SU-DHL-6 (cell line): ENCODE measurements at regions not wholly inside any gene's neighbourhood (a gene's known extent, or its start where the extent isn't known, plus 50 kb on each side); places are given as distances from the start of the nearest gene placed in this dataset.

Experiments
- H2AFZ ChIP-seq: fragments of 200-600 bp; sonication (generic); 2 replicates; pipeline ENCODE4 v1.6.1; 2014; ENCODE audit warnings: low read depth, mild to moderate bottlenecking, moderate library complexity, mixed read lengths, antibody characterized with exemption, low read length; ENCODE audit not compliant: severe bottlenecking
- H3F3A ChIP-seq: fragments of 200-600 bp; shearing (Covaris generic); 2 replicates; pipeline ENCODE4 v1.6.0; 2016; ENCODE audit warnings: antibody characterized with exemption, mild to moderate bottlenecking; ENCODE audit not compliant: insufficient read depth
- H3K27ac ChIP-seq: fragments of 200-600 bp; sonication (generic); 2 replicates; pipeline ENCODE4 v1.5.1; 2016; ENCODE audit warnings: low read depth, mild to moderate bottlenecking, low read length, moderate library complexity, mixed read lengths
- H3K27me3 ChIP-seq: fragments of 200-600 bp; sonication (generic), shearing (Covaris generic); 2 replicates; pipeline ENCODE4 v1.6.0; 2014; ENCODE audit warnings: mild to moderate bottlenecking, low read length
- H3K36me3 ChIP-seq: fragments of 200-600 bp; sonication (generic); 2 replicates; pipeline ENCODE4 v1.6.1; 2014; ENCODE audit warnings: mild to moderate bottlenecking, low read length, mixed read lengths
- H3K4me2 ChIP-seq: fragments of 300-600, 200-600 bp; shearing (Covaris generic), sonication (generic); 2 replicates; pipeline ENCODE4 v1.6.0; 2014; ENCODE audit warnings: low read length, low read depth, mild to moderate bottlenecking; ENCODE audit not compliant: poor library complexity, severe bottlenecking
- H3K4me3 ChIP-seq: fragments of 200-600 bp; sonication (generic); 2 replicates; pipeline ENCODE4 v1.5.1; 2014; ENCODE audit warnings: antibody characterized with exemption, low read length, mild to moderate bottlenecking, mixed read lengths; ENCODE audit not compliant: insufficient read depth, poor library complexity, severe bottlenecking
- H3K79me2 ChIP-seq: fragments of 200-600 bp; sonication (generic); 2 replicates; pipeline ENCODE4 v1.6.1; 2014; ENCODE audit warnings: mild to moderate bottlenecking, low read length, moderate library complexity; ENCODE audit not compliant: insufficient read depth
- H3K9ac ChIP-seq: fragments of 200-600 bp; sonication (generic); 2 replicates; pipeline ENCODE4 v1.7.0; 2014; ENCODE audit warnings: mild to moderate bottlenecking, low read length
- H3K9me2 ChIP-seq: fragments of 200-600 bp; sonication (generic); replicated peaks from 2 replicates; pipeline ENCODE4 v1.6.1; 2014; ENCODE audit warnings: low read length; ENCODE audit not compliant: insufficient read depth
- H3K9me3 ChIP-seq: fragments of 200-600 bp; sonication (generic); 2 replicates; pipeline ENCODE4 v1.6.1; 2014; ENCODE audit warnings: low read length, mixed read lengths; ENCODE audit not compliant: insufficient read depth
- H4K20me1 ChIP-seq: fragments of 200-600 bp; sonication (generic); 2 replicates; pipeline ENCODE4 v1.6.1; 2014; ENCODE audit warnings: low read depth, mild to moderate bottlenecking, antibody characterized with exemption, low read length, moderate library complexity, mixed read lengths
- CTCF ChIP-seq: fragments of 200-600 bp; sonication (generic); IDR thresholded peaks from one replicate; pipeline ENCODE4 v1.5.1; 2017; ENCODE audit warnings: antibody characterized with exemption, mild to moderate bottlenecking, low read length, moderate library complexity; ENCODE audit not compliant: insufficient read depth, poor library complexity, severe bottlenecking
- EZH2phosphoT487 ChIP-seq: fragments of 200-600 bp; sonication (generic), shearing (Covaris generic); conservative IDR thresholded peaks from 2 replicates; pipeline ENCODE4 v1.6.1; 2018; ENCODE audit warnings: mild to moderate bottlenecking, antibody characterized with exemption, low read length, moderate library complexity, mixed read lengths

- H3K36me3 ChIP-seq = no peaks in the 10 kb centered on the region
- no peaks in the 10 kb centered on the region for H3K9me2 ChIP-seq
- H3F3A ChIP-seq = no peaks in the 10 kb centered on the region
- H3K9ac ChIP-seq = no peak overlapping the region
- peaks cover 7% of the 10 kb centered on the region; the same call in 1 of the 2 replicates for H3K9me3 ChIP-seq
- no peak overlapping the region for H3K4me2 ChIP-seq
- H4K20me1 ChIP-seq = no peaks in the 10 kb centered on the region
- H2AFZ ChIP-seq = no peak overlapping the region
- H3K27me3 ChIP-seq = no peaks in the 10 kb centered on the region
- no peak for TF ChIP-seq EZH2phosphoT487
- no peak for TF ChIP-seq CTCF
- H3K79me2 ChIP-seq = no peaks in the 10 kb centered on the region
- no peak overlapping the region for H3K27ac ChIP-seq
- H3K4me3 ChIP-seq = no peak overlapping the region
These were observed 240.4 kb downstream of the RPLP1 start for GRCh38 chr15:69693059-69693458.

- Histone ChIP-seq H3F3A (no peaks in the 10 kb centered on the region), H3K9me2 (no peaks in the 10 kb centered on the region), H3K27me3 (no peaks in the 10 kb centered on the region), H3K9me3 (no peaks in the 10 kb centered on the region), H3K27ac (no peak overlapping the region), H4K20me1 (no peaks in the 10 kb centered on the region), H3K4me3 (no peak overlapping the region), H3K79me2 (no peaks in the 10 kb centered on the region), H3K36me3 (no peaks in the 10 kb centered on the region), H3K9ac (no peak overlapping the region), H3K4me2 (no peak overlapping the region), H2AFZ (no peak overlapping the region)
- TF ChIP-seq CTCF (no peak), EZH2phosphoT487 (no peak)
These were observed 244.3 kb downstream of the RPLP1 start for GRCh38 chr15:69696946-69697345.

GRCh38 chr15:69697916-69698315 is 245.3 kb downstream of the RPLP1 start:
- H3K79me2 ChIP-seq = no peaks in the 10 kb centered on the region
- TF ChIP-seq EZH2phosphoT487 (no peak), CTCF (no peak)
- H4K20me1 ChIP-seq = no peaks in the 10 kb centered on the region
- no peaks in the 10 kb centered on the region for H3K36me3 ChIP-seq
- H3K4me2 ChIP-seq = no peak overlapping the region
- no peaks in the 10 kb centered on the region for H3K9me2 ChIP-seq
- no peaks in the 10 kb centered on the region for H3K27me3 ChIP-seq
- no peak overlapping the region for H3K4me3 ChIP-seq
- H3F3A ChIP-seq = no peaks in the 10 kb centered on the region
- no peaks in the 10 kb centered on the region for H3K9me3 ChIP-seq
- H3K27ac ChIP-seq = no peak overlapping the region
- no peak overlapping the region for H2AFZ ChIP-seq
- H3K9ac ChIP-seq = no peak overlapping the region

GRCh38 chr15:69699096-69699495 is 246.5 kb downstream of the RPLP1 start:
- Histone ChIP-seq H3F3A (no peaks in the 10 kb centered on the region), H3K27me3 (no peaks in the 10 kb centered on the region), H3K27ac (no peak overlapping the region), H3K9me2 (no peaks in the 10 kb centered on the region), H3K4me3 (no peak overlapping the region), H4K20me1 (no peaks in the 10 kb centered on the region), H3K9ac (no peak overlapping the region), H2AFZ (no peak overlapping the region), H3K79me2 (no peaks in the 10 kb centered on the region), H3K9me3 (no peaks in the 10 kb centered on the region), H3K36me3 (no peaks in the 10 kb centered on the region), H3K4me2 (no peak overlapping the region)
- no peak for TF ChIP-seq EZH2phosphoT487
- no peak for TF ChIP-seq CTCF
